Gastrocnemius medialis (tissue), 4 donors: ENCODE measurements at regions not wholly inside any gene's neighbourhood (a gene's known extent, or its start where the extent isn't known, plus 50 kb on each side); places are given as distances from the start of the nearest gene placed in this dataset.

Experiments used
- ATAC-seq, 2 donors: fragments of 150-250 bp; one replicate each; pipeline ENCODE4 v1.9.1; 2016
- DNase-seq, 2 donors: peaks; one replicate each; pipeline ENCODE4 v3.0.0-alpha.2; 2019
- H3K27ac ChIP-seq, 4 donors: fragments of 200-600 bp; sonication (generic); 1 replicate in 1 of 4; 2 replicates in 3 of 4; pipeline ENCODE4 v1.5.1; 2016 to 2018; ENCODE audit warnings: mild to moderate bottlenecking in 2 of 4, moderate library complexity in 1 of 4
- H3K27me3 ChIP-seq, 3 donors: fragments of 200-600 bp; sonication (generic) in 2 of 3; 1 replicate in 1 of 3; 2 replicates in 2 of 3; pipeline versions ENCODE4 v1.5.1 to v1.6.0; 2016 to 2019; ENCODE audit warnings: mild to moderate bottlenecking in 1 of 3, moderate library complexity in 1 of 3
- H3K36me3 ChIP-seq, 2 donors: fragments of 200-600 bp; sonication (generic) in 1 of 2; one replicate each; pipeline ENCODE4 v1.5.1; 2017 to 2018
- H3K4me1 ChIP-seq, 2 donors: fragments of 200-600 bp; sonication (generic) in 1 of 2; one replicate each; pipeline ENCODE4 v1.5.1; 2016 to 2017; ENCODE audit warnings: mild to moderate bottlenecking in 2 of 2
- H3K4me3 ChIP-seq, 4 donors: fragments of 200-600 bp; sonication (generic) in 3 of 4; 1 replicate in 1 of 4; 2 replicates in 3 of 4; pipeline ENCODE4 v1.5.1; 2016 to 2019; ENCODE audit warnings: mild to moderate bottlenecking in 2 of 4
- H3K9me3 ChIP-seq, 3 donors: fragments of 200-600 bp; sonication (generic) in 2 of 3; 1 replicate in 1 of 3; 2 replicates in 2 of 3; pipeline ENCODE4 v1.5.1; 2016 to 2019
- POLR2A ChIP-seq, 2 donors: fragments of 450-650 bp; IDR thresholded peaks; one replicate each; pipeline ENCODE4 v1.6.1; 2017; ENCODE audit warnings: antibody characterized with exemption in 2 of 2, mild to moderate bottlenecking in 2 of 2, moderate library complexity in 2 of 2
- in situ Hi-C, 4 donors: fragments of 200-750 bp; cut with MboI; loops; one replicate each; pipeline versions ENCODE4 v1.15.0 to v1.8.0; 2017; ENCODE audit warnings: low sequenced_read_pairs in 4 of 4
- intact Hi-C: fragments of 100-400 bp; cut with DNase I; formaldehyde crosslinking; loops from one replicate; pipeline ENCODE4 v1.15.1; 2023; ENCODE audit warnings: low total_unique reads
- TF ChIP-seq, protein P1 (sequence below), 5 experiments: fragments of 450-650 bp in 3 of 5; fragments of 200-600 bp in 2 of 5; sonication (generic) in 2 of 5; IDR thresholded peaks in 4 of 5; conservative IDR thresholded peaks in 1 of 5; 1 replicate in 4 of 5; 2 replicates in 1 of 5; pipeline ENCODE4 v1.5.1; 2016 to 2019; ENCODE audit warnings: antibody characterized with exemption in 5 of 5, mild to moderate bottlenecking in 3 of 5, moderate library complexity in 3 of 5

DNA sequence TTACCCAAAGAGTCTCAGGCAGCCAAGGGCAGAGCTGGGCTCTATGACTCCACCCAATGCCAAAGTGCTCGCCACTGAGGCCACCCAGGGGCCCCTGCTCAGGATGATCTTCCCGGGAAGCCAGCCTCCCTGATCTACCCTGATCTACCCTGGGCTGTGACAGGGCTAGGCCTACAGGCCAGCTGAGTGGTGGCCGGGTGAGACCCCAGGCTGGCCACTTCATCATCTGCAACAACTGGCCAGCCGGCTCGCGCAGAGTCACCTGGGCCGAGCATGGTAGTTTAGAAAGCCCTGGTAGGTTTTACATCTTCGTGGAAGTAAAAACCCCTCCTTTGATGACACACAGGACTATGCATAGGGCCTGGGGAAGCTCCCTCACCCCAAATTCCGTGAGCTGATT lies 276.3 kb downstream of the NDUFA10 start:
- no peak overlapping the region for H3K27ac ChIP-seq
- no peaks in the 10 kb centered on the region for H3K4me1 ChIP-seq
- intact Hi-C loops: no loop called here
- TF ChIP-seq POLR2A (IDR thresholded peaks at IDR 0.05): no peak
- TF ChIP-seq, protein P1, sequence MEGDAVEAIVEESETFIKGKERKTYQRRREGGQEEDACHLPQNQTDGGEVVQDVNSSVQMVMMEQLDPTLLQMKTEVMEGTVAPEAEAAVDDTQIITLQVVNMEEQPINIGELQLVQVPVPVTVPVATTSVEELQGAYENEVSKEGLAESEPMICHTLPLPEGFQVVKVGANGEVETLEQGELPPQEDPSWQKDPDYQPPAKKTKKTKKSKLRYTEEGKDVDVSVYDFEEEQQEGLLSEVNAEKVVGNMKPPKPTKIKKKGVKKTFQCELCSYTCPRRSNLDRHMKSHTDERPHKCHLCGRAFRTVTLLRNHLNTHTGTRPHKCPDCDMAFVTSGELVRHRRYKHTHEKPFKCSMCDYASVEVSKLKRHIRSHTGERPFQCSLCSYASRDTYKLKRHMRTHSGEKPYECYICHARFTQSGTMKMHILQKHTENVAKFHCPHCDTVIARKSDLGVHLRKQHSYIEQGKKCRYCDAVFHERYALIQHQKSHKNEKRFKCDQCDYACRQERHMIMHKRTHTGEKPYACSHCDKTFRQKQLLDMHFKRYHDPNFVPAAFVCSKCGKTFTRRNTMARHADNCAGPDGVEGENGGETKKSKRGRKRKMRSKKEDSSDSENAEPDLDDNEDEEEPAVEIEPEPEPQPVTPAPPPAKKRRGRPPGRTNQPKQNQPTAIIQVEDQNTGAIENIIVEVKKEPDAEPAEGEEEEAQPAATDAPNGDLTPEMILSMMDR (IDR thresholded peaks at IDR 0.05 in 4 of 5, conservative IDR thresholded peaks at IDR 0.05 in 1 of 5): no peak
- ATAC-seq: no peak
- peaks cover 0 to 7% (median 6%) of the 10 kb centered on the region in 3 donors for H3K27me3 ChIP-seq
- no peak overlapping the region for H3K4me3 ChIP-seq
- in situ Hi-C loops: no loop called here
- DNase-seq: no peak
- H3K36me3 ChIP-seq: no peaks in the 10 kb centered on the region
- H3K9me3 ChIP-seq: no peaks in the 10 kb centered on the region

DNA sequence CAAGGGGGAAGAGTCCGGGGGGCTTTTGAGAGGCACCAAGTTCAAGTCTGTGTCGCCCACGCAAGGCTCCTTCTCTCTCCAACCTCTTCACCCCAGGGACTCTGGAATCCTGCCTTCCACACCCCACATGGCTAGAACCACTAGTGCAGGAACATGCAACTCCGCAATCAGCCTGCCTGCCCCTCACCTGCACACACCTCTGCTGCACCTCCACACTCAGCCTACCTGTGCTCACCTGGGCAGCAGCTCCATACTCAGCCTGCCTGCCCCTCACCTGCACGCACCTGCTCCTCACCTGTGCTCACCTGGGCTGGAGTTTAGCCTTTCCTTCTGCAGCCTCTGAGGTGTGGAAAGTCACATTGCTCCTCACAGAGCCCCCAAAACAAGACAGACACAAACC lies 277.4 kb downstream of the NDUFA10 start:
- Histone ChIP-seq H3K4me3 (no peak overlapping the region), H3K36me3 (no peaks in the 10 kb centered on the region), H3K9me3 (no peaks in the 10 kb centered on the region), H3K27ac (no peak overlapping the region), H3K27me3 (peaks cover 0 to 7% (median 6%) of the 10 kb centered on the region in 3 donors), H3K4me1 (no peaks in the 10 kb centered on the region)
- ATAC-seq (no peak), DNase-seq (no peak)
- TF ChIP-seq, protein P1 (IDR thresholded peaks at IDR 0.05 in 4 of 5, conservative IDR thresholded peaks at IDR 0.05 in 1 of 5): no peak
- TF ChIP-seq POLR2A (IDR thresholded peaks at IDR 0.05): no peak
- in situ Hi-C loops: no loop called here
- intact Hi-C loops: no loop called here

DNA sequence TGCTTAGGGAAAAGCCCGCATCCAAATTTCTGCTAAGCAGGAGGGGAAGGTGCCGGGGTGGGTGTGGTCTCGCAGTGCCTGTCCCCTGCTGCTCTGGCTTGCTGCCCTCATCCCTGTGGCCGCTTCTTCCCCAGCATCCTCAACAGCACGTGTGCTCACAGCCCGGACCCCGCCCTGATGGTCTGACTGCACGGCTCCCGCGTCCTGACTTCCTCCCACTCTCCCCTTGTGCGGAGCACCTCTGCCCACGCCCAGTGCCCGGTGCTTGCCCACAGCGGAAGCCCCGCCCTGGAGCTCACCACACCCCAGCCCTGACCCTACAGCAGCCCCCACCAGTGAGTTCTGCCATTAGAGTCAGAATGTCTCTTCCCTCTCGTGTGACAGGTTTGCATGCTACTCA lies 277.9 kb downstream of the NDUFA10 start:
- intact Hi-C loops (no loop called here), in situ Hi-C loops (no loop called here)
- H3K4me3 ChIP-seq: no peak overlapping the region
- no peak for DNase-seq
- H3K27me3 ChIP-seq: peaks cover 0 to 7% (median 6%) of the 10 kb centered on the region in 3 donors
- no peaks in the 10 kb centered on the region for H3K4me1 ChIP-seq
- no peak overlapping the region for H3K27ac ChIP-seq
- no peaks in the 10 kb centered on the region for H3K9me3 ChIP-seq
- H3K36me3 ChIP-seq: no peaks in the 10 kb centered on the region
- no peak for ATAC-seq
- TF ChIP-seq POLR2A (IDR thresholded peaks at IDR 0.05): no peak
- TF ChIP-seq, protein P1 (IDR thresholded peaks at IDR 0.05 in 4 of 5, conservative IDR thresholded peaks at IDR 0.05 in 1 of 5): no peak

DNA sequence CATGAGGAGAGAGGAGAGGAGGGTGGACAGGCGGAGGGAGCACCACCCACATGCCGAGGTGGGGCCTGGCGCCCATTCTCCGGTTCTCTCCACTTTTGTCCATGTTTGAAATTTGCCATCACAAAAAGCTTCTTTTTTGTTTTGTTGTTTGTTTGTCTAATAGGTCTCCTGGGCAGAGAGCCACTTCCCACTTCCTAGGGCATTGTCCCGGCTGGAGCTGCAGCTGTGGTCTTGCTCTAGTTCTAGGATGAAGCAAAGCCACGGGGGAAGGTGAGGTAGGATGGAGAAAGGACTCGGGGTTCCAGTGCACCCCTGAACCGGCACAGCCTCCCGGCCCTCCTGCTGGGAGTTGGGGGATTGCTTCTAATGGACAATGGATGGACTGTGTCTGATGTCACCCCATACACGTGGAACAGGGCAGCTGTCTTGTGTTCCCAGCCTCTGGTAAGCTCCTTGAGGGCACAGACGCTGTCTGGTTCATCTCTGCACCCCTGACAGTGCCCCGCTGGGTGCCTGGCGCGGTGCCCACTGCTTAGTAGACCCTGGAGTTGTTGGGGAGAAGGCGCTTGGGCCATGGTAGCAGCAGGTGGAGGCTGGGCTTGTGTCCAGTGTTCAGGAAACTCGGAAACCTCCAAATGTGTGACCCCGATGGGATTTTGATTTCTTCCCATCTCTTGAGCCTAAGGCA lies 278.4 kb downstream of the NDUFA10 start:
- DNase-seq: no peak
- TF ChIP-seq POLR2A (IDR thresholded peaks at IDR 0.05): no peak
- TF ChIP-seq, protein P1 (IDR thresholded peaks at IDR 0.05 in 4 of 5, conservative IDR thresholded peaks at IDR 0.05 in 1 of 5): no peak
- no peak for ATAC-seq
- intact Hi-C loops: no loop called here
- Histone ChIP-seq H3K27me3 (peaks cover 0 to 6% (median 6%) of the 10 kb centered on the region in 3 donors), H3K4me1 (no peaks in the 10 kb centered on the region), H3K4me3 (no peak overlapping the region), H3K27ac (no peak overlapping the region), H3K9me3 (no peaks in the 10 kb centered on the region), H3K36me3 (no peaks in the 10 kb centered on the region)
- in situ Hi-C loops: no loop called here
